T47D (cell line): ENCODE measurements at regions not wholly inside any gene's neighbourhood (a gene's known extent, or its start where the extent isn't known, plus 50 kb on each side); places are given as distances from the start of the nearest gene placed in this dataset.
A peak's percentile ranks its signal among the peaks of the same experiment; 100 is the strongest.

Source experiments
- DNase-seq, 2 experiments: peaks; one replicate each; pipeline versions ENCODE4 v3.0.0 to v3.0.0-alpha.2; 2011 to 2012; ENCODE audit warnings: low read depth in 1 of 2, low spot score in 1 of 2
- JUND ChIP-seq: IDR thresholded peaks from 2 replicates; pipeline ENCODE4 v1.6.1; 2012; ENCODE audit warnings: low read depth
- in situ Hi-C: cut with HindIII; loops from 2 replicates; pipeline ENCODE4 v1.10.0; 2016; ENCODE audit warnings: low sequenced_read_pairs, low pct_unique_long_range_greater_than_20kb

DNA sequence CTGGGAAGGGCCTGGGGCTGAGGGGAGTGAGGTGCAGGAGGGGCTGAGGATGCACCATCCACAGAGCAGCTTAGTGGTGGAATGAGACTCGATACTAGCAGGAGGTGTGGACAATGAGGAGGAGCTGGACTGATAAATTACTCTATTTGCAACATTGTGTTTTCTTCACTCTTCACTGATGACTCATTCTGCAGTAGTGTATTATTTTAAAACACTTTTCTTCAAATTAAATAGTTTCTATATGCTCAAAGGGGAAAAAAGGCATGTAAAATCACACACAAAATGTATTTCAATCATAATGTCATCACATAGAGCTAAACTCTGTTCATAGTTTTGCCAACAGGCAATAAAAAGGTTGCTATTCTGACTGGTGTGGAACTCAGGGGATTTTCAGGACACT is 467.0 kb upstream of the CTSO start:
- in situ Hi-C loops: no loop called here
- DNase-seq: no peak
- TF ChIP-seq JUND: no peak

DNA sequence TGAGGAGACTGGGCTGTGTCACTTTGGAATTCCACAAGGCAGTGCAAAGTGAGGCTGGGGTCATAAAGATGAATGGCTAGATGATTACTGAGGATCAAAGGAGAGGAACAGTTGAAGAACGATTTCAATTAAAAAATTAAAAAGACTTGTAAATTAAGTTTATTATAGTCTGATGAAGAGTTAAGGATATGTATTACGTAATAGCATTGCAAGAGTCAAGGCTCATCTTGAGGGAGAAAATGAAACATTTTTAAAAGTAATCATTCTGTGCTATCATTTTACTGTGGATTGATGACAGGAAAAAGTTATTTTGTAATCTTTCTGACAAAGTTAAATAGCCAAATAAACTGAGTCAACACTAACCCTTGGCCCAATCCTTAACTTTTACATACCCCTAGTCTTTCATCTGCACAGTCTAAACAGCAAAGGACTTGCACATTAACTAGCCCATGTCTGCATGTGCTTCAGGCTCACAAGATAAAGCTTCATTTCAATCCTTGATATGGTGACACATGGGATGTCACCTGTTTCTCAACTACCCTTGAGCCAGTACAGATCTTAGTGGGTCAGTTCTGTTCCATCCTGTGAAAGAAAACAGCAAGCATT is 465.5 kb upstream of the CTSO start:
- TF ChIP-seq JUND: no peak
- DNase-seq: no peak
- in situ Hi-C loops: no loop called here

DNA sequence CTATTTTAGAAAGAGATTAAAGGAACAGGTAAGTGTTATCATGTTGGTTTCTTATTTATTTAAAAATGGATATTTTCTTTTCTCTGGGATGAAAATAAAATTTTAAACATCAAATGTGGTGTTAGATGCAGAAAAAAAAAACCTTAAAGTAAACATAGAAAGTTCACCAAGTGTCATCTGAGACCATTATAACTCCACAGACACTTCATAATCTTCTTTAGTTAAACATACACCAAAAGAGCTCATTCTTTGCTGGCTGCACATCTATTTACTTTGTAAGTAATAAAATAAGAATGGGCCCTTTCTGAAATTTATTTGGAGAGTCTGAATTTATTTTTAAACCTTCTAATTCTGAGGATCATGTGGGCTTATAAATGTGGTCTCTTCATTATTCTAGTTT is 460.7 kb upstream of the CTSO start:
- DNase-seq: no peak
- in situ Hi-C loops: no loop called here
- TF ChIP-seq JUND: no peak

DNA sequence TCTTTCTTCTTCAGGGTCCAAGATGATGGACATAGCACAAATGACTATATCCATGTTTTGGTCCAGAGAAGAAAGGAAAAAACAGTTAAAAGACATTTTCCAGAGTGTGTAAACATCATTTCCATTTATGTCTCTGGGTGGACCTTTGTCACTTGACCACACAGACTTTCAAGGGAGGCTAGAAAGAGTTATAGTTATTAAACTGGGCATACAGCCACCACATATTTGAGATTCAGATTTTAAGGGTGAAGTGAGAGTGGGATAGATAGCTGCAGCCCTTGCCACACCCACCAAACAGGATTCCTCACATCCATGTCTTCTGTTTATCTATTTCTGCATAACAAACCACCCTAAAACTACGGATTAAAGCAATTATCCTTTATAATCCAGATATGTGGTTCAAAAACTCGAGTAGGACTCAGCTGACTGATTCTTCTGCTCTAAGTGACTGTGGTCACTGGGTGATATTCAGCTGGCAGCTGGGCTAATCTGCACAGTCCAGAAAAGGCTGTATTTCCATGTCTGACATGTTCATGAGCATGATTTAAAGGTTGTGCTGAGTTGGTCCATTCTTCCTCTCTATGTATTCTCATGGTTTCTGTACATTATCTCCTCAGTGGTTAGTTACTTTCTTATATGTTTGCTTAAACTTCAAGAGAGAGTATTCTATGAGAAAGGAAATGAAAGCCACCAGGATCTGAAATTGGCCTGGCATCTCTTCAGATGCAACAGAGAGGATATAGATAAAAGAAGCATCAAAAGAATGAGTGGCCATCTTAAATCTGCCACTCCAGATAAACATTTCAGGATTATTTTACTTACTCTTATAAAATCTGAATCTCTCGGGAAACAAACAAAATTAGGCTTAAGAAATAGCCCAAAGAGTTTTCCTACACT is 459.8 kb upstream of the CTSO start:
- no peak for TF ChIP-seq JUND
- DNase-seq: no peak
- in situ Hi-C loops: no loop called here

DNA sequence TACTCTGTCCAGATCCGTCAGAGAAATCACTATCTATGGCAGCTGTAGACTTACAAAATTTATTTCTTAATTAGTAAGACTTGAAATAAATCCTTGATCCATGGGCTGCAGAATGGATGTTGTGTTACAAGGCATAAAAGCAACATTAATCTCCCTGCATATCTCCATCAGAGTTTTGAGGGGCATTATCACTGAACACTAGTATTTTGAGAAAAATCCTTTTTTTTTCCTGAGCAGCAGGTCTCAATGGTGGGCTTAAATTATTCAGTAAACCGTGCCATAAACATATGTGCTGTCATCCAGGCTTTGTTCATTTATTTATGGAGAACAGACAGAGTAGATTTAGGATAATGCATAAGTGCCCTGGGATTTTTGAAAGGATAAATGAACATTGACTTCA is 457.9 kb upstream of the CTSO start:
- TF ChIP-seq JUND: no peak
- in situ Hi-C loops: no loop called here

DNA sequence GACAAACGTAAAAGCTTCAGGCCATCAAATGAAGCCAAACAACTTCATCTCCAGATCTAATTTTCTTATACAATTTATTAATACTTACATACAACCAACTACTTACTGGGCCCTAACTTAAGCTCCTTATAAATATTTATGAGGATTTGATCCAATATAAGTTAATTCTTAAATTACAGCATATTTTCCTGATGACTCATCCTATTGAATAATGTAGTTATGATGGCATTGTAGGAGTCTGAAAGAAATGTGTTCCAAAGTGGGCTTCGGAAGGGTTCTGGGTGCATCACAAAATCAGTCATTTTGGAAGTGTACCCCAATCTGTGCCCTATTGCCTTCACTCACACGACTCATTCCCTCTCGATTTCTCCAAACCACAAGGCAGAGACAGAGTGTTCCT is 455.1 kb upstream of the CTSO start:
- no peak for DNase-seq
- TF ChIP-seq JUND: no peak
- in situ Hi-C loops: no loop called here

More for the DNA sequence above, 457.9 kb upstream of the CTSO start:
- no peak for DNase-seq

DNA sequence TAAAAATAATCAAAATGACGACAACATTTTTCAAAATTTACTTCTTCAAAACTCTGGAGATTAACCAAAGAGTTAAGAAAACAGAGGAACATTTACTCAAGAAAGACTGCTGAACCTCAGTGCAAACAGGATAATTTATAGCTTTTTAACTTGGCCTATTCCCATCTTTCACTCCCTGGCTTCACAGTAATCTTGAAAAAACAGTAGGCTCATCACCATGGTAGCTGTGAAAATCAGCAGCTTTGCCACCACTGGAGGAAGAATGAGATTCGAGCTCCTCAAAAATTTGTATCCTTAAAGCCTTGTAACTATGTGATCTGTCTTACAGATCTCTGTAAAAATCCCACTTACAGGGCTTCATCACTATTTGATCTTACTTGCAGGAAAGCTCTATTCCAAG is 447.7 kb upstream of the CTSO start:
- no peak for TF ChIP-seq JUND

DNA sequence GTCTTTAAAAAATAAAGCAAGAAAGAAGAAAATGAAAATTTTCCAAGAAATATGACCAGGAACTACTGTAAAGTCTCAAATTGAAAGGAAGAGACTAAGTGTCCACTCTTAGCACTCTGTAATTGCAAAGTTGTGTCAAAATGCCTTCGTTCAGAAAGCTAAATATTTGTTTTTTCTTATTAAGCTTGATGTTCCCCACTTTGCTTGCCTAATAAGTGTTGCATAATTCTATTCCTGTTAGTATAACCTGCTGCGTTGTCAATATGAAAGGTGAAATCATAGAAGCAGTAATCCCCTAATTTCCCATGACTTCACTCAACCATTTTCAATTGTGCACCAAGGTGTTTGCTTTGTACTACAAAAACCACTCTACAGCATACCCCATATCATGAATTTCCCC is 442.9 kb upstream of the CTSO start:
- TF ChIP-seq JUND: no peak
- DNase-seq: no peak
- in situ Hi-C loops: no loop called here

More for the DNA sequence above, 447.7 kb upstream of the CTSO start:
- in situ Hi-C loops: no loop called here
- DNase-seq: no peak

DNA sequence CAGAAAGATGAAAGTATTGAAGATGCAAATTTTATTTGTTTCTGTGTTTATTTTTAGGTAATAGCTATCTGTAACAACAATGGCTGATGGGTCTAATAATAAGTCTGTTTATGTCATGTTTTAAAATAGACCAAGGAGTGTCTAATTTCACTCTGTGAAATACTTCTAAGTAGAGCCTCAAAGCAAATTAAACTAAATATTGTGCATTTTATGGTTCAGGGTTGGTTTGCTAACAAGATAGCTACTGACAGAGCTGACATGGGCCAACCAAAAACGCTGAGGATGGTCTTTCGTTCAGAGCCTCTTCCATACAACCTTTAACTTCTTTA is 437.6 kb upstream of the CTSO start:
- no peak for TF ChIP-seq JUND
- DNase-seq: no peak
- in situ Hi-C loops: no loop called here

DNA sequence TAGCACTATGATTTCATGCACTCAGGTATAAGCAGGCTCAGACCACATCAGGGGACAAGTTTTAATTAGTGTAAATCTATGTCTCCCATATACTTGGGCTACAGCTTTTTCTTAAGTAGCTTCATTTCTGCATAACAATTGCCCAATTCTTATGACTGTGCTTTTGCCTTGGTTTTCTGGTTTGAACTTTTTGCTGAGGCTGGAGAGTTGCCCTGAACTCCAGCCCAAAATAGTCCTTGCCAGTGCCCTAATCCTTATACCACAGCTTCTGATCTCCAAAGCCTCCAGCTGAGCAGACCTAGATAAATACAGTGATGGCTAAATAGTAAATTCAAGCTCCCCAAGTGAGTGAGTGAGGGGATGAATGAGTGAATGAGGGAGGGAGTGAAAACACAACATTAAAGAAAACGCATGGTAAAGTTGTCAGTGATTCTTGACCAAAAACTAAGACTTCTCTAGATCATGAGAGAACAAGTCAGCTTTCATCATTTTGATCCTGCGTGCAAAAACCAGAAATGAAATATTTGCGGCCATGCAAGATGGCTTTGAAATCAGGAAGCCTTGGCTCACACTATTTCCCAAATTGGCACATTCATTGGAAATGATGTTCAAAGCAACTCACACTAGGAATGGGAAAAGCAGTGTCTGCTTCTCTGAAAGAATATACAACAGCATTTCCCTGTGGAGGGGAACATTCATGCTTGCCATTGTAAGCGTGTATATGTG is 437.1 kb upstream of the CTSO start:
- in situ Hi-C loops: no loop called here
- no peak for TF ChIP-seq JUND
- no peak for DNase-seq

DNA sequence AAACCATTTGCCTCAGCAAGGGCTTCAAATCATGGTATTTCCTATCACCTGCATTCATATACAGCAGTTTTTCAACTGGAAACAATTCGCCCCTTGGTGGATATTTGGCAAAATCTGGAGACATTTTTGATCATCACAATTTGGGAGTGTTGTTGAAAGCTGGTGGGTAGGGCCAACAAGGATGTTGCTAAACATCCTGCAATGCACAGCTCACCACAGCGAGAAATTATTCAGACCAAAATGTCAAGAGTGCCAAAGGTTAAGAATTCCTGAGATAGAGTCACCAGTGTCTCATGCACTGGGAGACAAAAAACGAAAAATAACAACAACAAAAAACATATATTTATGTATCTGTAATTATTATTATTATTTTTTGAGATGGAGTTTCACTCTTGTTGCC is 435.2 kb upstream of the CTSO start:
- no peak for TF ChIP-seq JUND
- no peak for DNase-seq
- in situ Hi-C loops: no loop called here

DNA sequence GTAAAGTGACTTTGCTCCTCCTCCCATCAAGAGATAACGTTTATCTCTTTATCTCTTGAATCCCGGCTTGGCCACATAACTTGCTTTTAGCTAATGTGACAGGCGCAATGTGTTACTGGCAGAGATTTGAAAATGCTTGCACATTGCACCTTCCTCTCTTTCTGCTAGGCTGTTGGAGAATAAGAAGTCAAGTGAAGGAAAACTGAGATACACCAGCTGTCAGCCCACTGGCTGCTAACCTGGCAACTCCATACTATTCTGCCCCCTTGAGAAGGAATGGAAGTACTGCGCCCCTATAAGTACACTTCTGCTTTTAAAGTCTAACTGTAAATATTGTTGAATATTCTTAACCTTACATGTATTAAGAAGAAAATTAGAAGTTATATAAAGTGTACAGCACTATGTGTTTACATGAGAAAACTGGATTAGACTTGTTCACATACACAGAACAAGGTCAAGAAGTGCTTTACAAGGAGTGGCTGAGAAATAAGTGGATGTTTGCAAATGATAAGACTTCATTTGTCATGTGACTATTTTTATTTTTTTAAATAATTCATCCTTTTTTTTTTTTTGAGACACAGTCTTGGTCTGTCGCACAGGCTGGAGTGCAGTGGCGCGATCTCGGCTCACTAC is 424.5 kb upstream of the CTSO start:
- TF ChIP-seq JUND: no peak
- in situ Hi-C loops: no loop called here
- DNase-seq: peak; percentile 4 to 66
